GM18507 (cell line): ENCODE measurements at regions not wholly inside any gene's neighbourhood (a gene's known extent, or its start where the extent isn't known, plus 50 kb on each side); places are given as distances from the start of the nearest gene placed in this dataset.

Experiments used
- DNase-seq: peaks from one replicate; pipeline ENCODE4 v3.0.0; 2011; ENCODE audit warnings: low read depth; ENCODE audit not compliant: insufficient read length; ENCODE audit errors: extremely low spot score
- FAIRE-seq: peaks from 2 replicates; lab custom pipeline; 2011; peaks lifted over from hg19 to GRCh38; lab: Jason Lieb, UNC

DNA sequence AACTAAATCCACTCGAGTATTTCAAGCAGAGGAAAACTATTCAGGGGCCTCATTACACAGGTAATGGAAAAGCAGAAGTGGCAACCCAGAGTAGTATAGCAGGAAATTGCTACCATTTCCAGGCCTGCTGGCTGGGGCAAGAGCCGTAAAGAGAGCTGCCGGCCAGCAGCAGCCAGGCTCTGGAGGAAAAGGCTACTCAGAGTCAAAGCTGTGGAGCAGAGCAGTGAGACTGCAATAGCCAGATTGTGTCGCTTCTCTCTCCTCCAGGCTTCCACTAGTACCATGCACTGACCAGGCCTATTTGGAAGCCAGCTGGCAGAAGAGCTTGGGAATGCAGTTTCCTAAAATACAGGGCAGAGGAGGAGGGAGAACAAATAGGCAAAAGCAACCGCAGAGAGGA is 155.5 kb downstream of the OMA1 start:
- DNase-seq, result no peak
- FAIRE-seq, result no peak

DNA sequence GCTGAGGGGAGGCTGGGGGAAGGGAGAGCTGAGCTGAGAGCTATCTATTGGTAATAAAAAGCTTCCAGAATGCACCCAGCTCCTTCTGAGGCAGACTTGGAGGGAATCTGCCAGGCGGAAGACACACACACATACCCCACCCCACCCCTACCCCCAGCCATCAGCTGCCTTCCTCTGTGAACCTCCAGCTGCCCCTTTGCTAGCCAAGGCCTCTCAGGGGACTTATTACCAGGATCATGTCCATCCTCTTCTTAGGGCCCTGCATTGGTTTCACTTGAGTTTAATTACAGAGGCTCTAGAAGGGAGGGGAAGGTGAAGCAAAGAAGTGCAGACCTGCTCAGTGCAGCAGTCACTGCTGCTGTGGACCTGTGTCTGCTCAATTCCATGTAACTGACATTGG is 156.4 kb downstream of the OMA1 start:
- FAIRE-seq (no peak), DNase-seq (no peak)

DNA sequence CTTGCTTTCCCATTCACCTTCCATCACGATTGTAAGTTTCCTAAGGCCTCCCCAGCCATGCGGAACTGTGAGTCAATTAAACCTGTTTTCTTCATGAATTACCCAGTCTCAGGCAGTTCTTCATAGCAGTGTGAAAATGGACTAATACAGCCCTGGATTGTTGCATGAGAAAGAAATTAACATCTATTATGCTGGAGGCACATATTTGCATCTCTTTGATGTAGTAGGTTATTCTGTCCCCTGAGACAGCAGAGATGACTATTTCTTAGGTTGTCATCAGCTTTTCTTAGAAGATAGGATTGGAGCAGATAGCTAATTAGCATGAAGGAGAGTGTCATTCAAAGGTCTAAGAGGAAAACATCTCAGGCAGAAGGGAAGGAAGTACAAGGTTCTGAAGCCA is 166.2 kb downstream of the OMA1 start:
- DNase-seq (no peak), FAIRE-seq (no peak)

DNA sequence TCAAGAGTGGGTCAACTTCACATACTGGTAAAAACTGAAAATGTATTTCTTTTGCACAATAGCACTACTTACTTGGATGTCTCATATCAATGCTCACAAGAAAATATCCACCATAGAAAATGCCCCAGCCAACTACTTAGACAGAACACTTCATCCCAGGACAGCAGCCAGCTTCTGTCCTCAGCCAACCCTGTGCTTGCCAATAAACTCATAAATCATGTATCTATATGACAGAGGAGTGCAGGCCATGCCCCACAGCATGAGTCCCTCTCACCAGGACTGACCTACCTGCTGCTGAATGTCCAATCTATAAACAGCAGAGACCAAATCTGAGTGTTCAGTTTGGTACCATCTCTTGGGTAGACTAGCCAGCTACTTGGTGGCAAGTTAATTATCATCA is 179.3 kb downstream of the OMA1 start:
- FAIRE-seq (no peak), DNase-seq (no peak)

DNA sequence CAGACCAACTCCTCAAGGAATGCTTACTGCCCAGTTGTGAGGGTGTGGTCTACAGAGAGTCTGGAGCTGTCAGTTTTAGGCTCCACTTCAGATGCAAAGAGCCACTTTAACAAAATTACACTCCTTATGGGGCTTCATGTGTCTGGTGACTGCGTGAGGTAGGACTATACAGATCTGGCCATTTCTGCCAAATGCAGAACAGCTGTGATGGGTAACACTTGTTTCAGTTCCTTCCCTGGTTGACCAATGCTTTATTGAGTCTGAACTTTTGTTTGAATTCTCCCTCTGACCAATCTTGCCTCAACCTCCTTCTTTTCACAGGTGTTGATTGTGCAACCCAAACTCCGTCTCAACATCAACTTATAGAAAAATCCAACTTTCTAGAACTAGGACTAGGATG is 181.2 kb downstream of the OMA1 start:
- FAIRE-seq, result no peak

DNA sequence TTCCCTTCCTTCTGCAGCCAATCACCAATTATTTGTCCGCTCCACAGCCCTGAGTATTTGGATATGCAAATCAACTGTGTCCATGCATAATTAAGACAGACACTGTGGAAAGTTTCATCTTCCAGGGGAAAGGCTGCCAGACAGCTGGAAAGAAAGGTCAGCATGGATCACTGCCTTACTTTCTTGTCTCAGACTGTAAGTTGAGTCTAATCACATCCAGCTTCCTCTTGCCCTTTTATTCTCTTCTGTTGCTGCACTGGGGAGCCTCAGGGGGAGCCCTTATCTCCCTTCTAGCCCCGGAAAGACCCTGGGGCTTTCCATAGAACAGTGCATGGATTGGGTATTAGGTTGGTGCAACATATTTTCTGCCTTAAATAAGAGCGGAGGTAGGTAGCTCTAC is 182.9 kb downstream of the OMA1 start:
- no peak for DNase-seq

More for the DNA sequence above, 181.2 kb downstream of the OMA1 start:
- DNase-seq, result no peak

DNA sequence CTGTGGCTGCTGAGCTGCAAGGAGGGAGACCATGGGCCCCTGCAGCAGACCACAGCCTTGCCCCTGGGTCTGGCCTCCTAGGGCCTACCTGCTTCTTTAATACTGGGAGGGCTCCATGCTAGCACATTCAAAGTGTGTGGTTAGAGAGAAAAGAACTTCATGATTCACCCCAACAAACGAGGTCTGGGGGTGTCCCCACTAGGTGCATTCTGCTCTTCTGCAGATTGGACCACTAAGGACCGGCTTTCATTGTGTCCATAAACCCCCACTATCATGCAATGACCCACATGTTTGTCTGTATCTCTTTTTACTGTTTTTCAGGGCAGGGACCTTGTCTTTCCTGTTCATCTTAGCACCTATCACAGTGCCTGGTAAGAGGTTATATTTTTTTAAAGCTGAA is 185.4 kb downstream of the OMA1 start:
- FAIRE-seq (no peak), DNase-seq (no peak)

More for the DNA sequence above, 182.9 kb downstream of the OMA1 start:
- FAIRE-seq, result no peak

DNA sequence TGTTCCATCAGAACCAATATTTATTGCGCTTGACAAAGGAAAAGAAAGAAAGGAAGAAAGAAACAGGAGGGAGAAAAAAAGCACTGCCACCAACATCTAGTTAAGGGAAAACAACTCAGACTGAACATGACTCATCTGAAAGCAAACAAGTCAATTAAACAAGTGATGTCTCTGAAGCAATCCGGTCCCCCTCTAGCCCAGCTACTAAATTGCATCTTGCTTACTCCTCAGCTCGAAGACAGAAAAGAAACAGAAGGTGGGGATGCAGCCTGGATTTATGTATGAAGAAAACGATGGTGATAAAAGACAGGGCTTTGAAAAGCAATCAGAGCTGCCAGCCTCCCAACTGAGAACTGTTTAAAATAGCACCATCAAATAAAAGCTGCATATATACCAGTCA is 188.2 kb downstream of the OMA1 start:
- FAIRE-seq (no peak), DNase-seq (no peak)

DNA sequence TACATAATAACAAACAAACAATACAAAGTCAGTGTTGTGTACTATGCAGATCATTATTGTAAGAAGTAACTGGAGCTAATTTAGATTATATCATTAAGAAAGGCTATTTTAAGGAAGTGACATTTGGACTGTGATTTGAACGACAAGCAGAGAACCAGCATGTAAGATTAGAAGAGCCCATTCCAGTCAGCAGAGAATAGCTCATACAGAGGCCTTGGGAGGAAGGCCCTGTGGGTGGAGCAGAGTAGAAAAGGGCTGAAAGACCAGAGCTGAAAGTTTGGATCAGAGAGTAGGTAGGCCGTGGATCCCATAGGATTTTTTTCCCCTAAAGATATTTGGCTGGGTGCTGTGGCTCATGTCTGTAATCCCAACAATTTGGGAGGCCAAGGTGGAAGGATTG is 190.1 kb downstream of the OMA1 start:
- DNase-seq (no peak), FAIRE-seq (no peak)

DNA sequence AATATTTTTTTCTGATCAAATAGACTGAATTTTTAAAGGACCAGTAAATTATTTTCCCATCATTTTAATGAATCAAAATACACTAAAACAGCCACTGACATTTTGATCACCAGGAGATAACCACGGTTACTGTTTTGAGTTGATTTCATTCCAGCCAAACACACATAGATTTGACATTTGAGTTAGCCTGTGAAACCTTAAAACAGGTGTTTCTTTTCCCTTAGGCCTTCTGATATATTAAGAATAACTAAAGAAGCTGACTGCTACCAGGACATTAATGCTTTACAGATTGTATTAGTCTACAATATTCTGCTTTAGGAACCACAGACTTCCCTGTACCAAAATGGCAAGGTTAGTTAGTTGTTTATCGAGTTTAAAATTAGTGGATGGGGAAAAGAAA is 193.4 kb downstream of the OMA1 start:
- DNase-seq (no peak), FAIRE-seq (no peak)

DNA sequence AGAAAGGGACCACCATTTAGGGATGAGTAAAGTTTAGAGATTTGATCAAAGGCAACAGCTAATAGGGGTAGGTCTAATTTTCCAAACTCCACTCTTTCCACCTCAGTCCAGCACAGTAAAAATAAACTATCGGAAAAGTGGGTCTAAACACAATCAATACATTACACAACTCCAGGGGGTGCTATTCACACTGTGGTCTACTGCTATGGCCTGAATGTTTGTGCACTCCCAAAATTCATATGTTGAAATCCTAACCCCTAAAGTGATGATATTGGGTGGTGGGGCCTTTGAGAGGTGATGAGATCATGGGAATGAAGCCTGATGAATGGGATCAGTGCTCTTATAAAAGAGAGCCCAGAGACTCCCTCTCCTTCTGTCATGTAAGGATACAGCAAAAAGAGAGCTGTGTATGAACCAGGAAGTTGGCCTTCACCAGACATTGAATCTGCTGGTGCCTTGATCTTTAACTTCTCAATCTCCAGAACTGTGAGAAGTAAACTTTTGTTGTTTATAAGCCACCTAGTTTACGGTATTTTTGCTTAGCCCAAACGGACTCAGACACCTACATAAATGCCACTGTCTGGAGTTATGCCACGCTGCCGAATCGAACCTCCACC is 193.9 kb downstream of the OMA1 start:
- no peak for DNase-seq
- no peak for FAIRE-seq

DNA sequence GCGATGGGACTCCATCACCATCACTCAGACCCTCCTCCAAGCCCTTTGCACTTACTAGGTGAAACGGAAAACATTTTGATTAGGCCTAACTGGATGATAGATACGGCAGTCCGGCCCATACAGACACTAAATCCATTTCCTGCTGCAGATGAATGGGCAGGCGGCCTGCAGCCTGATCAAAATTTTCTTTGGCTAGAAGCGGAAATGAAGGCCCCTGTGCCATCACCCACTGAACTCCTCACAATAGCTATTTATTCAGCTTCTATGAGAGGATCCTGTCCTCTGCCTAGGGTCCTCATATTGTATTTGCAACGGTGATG is 200.5 kb downstream of the OMA1 start:
- DNase-seq (no peak), FAIRE-seq (no peak)

DNA sequence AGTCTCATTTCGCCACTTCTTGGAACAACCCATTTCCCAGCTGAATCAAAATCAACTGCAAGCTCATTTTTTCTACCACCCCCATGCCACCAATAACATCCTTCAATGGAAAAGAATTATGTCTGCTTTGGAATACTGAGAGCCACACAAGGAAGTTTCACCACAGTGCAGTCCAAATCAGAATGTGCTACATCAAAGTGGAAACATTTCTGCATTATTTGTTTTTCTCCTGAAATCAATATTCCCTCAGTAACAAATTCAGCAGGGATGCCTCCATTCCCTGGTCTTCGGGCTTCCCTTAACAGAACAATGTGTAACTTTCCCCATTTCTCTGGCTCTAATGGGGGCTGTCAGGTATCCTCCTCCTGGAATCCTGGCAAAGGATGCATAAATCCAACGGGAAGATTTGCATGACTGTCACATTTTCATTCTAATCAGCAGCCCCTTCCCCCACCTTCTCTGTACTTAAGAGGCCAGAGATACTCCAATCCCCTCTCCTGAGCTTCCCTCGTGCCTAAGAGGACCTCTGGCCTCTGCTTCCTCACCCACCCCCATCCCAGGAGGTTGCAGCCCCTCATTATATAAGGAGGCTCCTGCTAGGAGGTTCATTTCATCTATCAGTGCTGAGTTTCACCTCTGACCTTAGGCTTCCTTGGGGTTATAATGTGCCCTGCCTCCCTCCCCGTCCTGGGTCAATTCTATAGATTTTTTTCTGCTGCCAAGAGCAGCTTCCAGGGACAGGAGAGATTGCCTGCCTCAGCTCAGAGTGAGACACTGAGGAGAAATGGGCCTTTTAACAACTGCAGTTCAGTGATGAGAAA is 201.1 kb downstream of the OMA1 start:
- DNase-seq (no peak), FAIRE-seq (no peak)

DNA sequence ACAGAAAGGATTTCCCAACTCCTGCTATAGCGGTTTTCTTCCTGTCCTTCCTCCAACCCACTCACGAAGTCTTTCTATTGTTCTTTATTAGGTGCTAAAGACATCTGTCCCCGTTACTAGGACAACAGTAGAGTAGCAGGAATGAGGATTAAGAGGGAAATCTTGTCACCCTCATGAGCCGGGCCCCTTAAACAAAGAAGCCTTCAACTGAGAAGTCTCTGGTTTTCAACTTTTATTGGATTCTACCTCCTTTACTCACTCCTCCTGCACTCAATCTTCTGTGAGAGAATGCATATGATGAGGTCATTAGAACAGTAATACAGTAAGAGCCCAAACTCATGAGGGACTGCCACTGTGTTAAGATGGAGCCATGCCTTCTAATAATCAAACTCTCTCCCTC is 206.3 kb downstream of the OMA1 start:
- no peak for FAIRE-seq
- no peak for DNase-seq

DNA sequence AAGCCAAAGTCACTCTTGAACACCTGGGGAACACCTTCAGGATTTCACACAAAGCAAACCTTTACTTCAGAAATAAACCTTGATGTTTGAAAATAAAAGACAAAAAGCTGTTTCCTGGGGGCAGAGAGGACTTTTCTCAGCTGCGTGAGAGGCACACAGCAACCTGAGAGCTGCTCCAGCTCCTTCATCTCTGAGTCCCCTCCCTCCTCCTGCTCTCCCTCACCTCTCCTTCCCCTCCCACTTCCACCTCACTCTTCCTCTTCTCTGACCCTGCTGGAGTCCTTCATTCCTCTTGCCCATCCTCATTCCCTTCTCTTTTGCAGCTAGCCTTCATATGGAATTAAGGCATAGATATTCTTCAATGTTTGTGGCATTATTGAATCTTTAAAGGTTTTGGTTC is 208.4 kb downstream of the OMA1 start:
- FAIRE-seq (no peak), DNase-seq (no peak)

DNA sequence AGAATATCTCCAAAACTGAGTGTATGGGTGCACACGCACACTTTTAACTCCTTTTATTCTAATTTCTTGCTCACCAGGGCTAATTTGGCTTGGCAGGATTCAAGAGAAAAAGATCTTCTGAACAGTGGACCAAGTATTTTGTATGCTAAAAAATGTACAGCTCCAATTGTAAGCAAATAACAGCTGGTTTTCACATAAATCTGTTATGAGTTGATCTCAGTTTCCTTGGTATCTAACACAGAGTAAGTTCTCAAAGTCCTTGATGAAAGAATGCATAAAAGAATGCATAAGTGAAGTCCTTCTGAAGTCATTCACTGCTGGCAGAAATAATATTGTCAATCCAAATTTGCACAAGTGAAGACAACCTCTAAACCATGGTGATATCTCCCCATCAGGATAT is 213.0 kb downstream of the OMA1 start:
- DNase-seq (no peak), FAIRE-seq (no peak)

DNA sequence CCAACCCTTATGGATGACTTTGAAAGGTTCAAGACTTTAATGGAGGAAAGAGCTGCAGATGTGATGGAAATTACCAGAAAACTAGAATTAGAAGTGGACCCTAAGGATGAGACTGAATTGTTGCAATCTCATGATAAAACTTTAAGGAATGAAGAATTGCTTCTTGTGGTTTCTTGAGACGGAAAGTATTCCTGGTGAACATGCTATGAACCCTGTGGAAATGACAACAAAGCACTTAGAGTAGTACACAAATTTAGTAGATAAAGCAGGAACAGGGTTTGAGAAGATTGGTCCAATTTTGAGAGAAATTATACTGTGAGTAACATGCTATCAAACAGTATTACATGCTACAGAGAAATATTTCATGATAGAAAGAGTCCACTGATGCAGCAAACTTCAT is 215.4 kb downstream of the OMA1 start:
- no peak for DNase-seq

DNA sequence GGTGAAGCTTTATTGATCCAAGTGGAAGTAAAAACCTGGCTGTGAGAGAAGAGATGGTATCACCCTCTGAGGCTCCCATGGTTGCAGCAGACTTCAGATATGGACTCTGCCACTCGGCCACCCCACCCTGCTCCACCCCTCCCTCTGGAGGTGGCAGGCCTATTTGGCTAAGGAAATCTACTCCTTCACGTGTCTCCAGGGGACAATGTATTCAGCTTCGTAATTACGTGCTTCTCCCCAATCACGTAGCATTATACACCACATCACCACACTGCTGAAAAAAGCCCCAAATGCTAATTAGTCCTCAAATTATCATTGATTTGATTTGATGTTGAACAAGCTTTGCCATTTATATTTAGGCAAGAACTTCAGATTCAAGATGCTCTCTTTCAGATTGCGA is 220.7 kb downstream of the OMA1 start:
- DNase-seq (no peak), FAIRE-seq (no peak)

More for the DNA sequence above, 215.4 kb downstream of the OMA1 start:
- FAIRE-seq, result no peak

DNA sequence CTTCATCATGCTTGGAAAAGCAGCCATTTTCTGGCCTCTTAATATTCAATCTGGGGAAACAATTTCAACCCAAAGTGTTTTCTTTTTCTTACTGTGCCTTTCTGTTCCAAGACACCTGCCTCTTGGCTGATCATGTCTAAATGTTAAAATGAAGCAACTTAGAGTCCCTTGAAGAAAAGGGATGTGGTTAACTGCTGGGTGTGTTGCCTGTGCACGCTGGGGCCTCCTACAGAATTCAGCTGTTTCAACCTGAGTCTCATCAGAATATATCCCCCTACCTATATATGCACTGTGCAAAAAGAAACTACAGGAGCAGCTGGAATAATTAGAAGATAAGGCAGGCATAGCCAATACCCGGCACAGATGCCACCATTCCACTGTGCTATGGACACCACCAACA is 222.0 kb downstream of the OMA1 start:
- no peak for FAIRE-seq
- DNase-seq, result no peak

DNA sequence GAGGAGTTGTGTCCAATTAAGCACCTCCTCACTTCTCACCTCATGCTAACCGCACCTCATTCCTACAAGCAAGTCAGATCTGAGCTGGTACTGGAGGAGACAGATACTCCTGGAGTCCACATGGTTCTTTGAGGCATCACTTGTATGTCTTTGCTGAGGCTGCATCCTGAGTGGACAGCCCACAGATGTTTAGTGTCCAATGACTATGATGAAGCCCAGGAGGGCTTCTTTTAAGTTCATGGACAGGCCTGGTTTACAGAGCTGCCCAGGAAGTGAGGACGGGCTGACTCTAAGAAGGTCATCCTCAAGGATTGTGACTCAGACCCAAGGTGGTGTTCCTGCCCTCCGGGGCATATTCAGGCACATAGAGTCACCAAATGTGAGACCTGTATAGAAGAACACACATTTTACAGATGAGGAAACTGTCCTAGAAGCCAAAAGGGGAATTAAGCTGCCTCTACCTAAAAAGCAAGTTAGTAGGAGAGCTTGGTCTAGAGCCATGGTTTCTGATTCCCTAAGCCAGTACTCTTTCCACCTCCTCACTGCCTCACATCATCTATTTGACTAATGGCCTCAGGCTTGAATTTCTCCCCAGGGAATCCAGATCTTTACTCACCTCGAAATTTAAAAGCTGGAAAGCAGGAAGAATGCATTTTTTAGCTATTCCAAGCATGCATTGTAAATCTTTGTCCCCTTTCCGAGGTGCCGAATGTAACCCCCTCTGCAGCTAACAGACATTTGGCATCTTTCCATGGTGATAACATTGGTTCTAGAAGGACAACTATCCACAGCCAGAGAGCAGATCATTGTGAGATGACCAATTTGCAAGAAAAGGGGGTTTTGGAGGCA is 228.1 kb downstream of the OMA1 start:
- FAIRE-seq, result no peak
- DNase-seq, result no peak

DNA sequence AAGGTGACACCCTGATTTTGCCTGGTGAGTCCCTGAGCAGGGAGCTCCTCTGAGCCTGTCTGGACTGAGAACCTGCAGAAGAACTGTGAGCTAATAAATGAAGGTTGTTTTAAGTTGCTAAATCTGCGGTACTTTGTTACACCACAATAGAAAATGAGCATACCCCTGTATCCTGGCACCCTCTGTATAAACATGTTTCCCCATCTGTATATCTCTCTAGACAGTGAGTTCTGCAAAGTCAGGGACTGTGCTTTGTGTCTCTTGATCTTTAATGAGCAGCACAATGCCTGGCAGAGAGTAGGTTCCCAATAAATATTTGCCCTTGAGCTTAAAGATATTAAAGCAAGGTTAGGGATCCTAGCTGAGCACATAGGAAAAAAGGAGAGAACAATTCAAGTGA is 228.8 kb downstream of the OMA1 start:
- FAIRE-seq (no peak), DNase-seq (no peak)
